Parathyroid adenoma (tissue), 2 donors: ENCODE measurements at regions not wholly inside any gene's neighbourhood (a gene's known extent, or its start where the extent isn't known, plus 50 kb on each side); places are given as distances from the start of the nearest gene placed in this dataset.

Experiments
- H2AFZ ChIP-seq: fragments of 300-600 bp; sonication (generic); one replicate; pipeline ENCODE4 v1.7.0; 2017; ENCODE audit warnings: antibody characterized with exemption, mild to moderate bottlenecking
- H3K27ac ChIP-seq: fragments of 300-600 bp; sonication (generic); one replicate; pipeline ENCODE4 v1.7.0; 2017
- H3K27me3 ChIP-seq: fragments of 300-600 bp; sonication (generic); one replicate; pipeline ENCODE4 v1.7.0; 2017; ENCODE audit warnings: low read length; ENCODE audit not compliant: control insufficient read depth, insufficient read depth
- H3K36me3 ChIP-seq: fragments of 300-600 bp; sonication (generic); one replicate; pipeline ENCODE4 v1.7.0; 2017; ENCODE audit warnings: low read length; ENCODE audit not compliant: control insufficient read depth, insufficient read depth
- H3K4me1 ChIP-seq: fragments of 300-600 bp; sonication (generic); one replicate; pipeline ENCODE4 v1.7.0; 2017; ENCODE audit warnings: control low read depth
- H3K4me2 ChIP-seq: fragments of 300-600 bp; sonication (generic); one replicate; pipeline ENCODE4 v1.7.0; 2017; ENCODE audit warnings: low read length
- H3K4me3 ChIP-seq: fragments of 300-600 bp; sonication (generic); one replicate; pipeline ENCODE4 v1.7.0; 2017; ENCODE audit warnings: low read depth, low read length
- H3K79me2 ChIP-seq: fragments of 300-600 bp; sonication (generic); one replicate; pipeline ENCODE4 v1.7.0; 2017; ENCODE audit warnings: control low read depth
- H3K9ac ChIP-seq: fragments of 300-600 bp; sonication (generic); one replicate; pipeline ENCODE4 v1.7.0; 2017; ENCODE audit warnings: mild to moderate bottlenecking
- H3K9me3 ChIP-seq: fragments of 300-600 bp; sonication (generic); one replicate; pipeline ENCODE4 v1.7.0; 2017; ENCODE audit warnings: low read length; ENCODE audit not compliant: control insufficient read depth
- TF ChIP-seq, protein P1 (sequence below): fragments of 300-600 bp; sonication (generic); IDR thresholded peaks from one replicate; pipeline ENCODE4 v1.7.0; 2017; ENCODE audit warnings: antibody characterized with exemption, mild to moderate bottlenecking
- donor health status: primary hyperparathyroidism.

DNA sequence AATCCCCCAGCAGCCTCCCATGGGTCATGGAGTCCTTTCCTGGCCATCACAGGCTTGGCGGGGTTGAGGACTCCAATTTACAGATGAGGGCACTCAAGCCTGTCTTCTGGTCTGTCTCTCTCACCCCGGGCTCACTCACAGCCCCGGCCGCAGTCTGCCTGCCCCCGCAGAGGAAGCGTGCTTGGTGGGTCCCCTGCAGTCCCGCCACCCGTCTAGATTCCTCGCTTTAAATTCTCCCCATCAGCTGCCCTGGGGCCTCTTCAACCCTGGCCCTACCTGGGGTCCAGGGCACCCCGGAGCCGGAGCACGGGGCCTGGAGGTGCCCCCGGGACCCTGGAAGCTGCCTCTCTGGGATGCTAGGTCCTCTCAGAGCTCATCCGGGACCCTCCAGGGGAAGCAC is 92.9 kb downstream of the ENGASE start:
- Histone ChIP-seq H3K9me3 (no peaks in the 10 kb centered on the region), H3K79me2 (no peaks in the 10 kb centered on the region), H2AFZ (no peak overlapping the region), H3K4me2 (no peak overlapping the region), H3K9ac (no peak overlapping the region), H3K4me3 (no peak overlapping the region), H3K36me3 (no peaks in the 10 kb centered on the region), H3K27ac (no peak overlapping the region), H3K27me3 (no peaks in the 10 kb centered on the region), H3K4me1 (no peaks in the 10 kb centered on the region)
- TF ChIP-seq, protein P1, sequence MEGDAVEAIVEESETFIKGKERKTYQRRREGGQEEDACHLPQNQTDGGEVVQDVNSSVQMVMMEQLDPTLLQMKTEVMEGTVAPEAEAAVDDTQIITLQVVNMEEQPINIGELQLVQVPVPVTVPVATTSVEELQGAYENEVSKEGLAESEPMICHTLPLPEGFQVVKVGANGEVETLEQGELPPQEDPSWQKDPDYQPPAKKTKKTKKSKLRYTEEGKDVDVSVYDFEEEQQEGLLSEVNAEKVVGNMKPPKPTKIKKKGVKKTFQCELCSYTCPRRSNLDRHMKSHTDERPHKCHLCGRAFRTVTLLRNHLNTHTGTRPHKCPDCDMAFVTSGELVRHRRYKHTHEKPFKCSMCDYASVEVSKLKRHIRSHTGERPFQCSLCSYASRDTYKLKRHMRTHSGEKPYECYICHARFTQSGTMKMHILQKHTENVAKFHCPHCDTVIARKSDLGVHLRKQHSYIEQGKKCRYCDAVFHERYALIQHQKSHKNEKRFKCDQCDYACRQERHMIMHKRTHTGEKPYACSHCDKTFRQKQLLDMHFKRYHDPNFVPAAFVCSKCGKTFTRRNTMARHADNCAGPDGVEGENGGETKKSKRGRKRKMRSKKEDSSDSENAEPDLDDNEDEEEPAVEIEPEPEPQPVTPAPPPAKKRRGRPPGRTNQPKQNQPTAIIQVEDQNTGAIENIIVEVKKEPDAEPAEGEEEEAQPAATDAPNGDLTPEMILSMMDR = no peak

DNA sequence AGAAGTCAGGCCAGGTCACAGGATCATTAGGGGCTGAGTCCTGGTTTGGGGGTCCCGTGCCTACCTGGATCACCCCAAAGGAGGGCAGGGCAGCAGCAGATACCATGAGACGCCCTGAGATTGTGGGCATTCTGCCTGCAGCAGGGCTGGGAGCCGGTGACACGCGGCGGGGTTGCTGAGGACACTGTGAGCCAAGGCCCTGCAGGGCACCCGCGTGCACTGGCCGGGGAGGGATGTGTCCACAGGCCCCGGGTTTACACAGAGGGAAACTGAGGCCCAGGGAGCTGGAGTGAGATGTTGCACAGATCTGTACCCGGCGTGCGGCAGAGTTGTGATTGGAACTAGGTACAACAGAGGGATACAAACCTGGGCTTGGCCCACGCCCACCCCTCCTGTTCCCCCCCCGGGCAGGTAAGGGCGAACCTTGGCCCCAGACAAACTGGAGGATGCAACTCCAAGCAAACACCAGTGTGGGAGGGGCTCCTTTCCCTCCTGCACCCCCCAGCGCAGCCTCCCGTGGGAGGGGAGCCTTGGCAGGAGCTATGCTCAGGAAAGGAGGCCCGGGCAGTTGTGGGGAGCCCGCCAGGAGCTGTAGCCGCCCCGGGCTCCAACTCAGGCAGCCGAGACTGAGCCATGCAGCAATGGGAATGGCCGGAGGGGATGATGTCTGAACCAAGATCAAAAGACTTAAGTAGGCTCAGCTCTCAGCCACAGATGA is 91.3 kb downstream of the ENGASE start:
- Histone ChIP-seq H3K4me1 (no peaks in the 10 kb centered on the region), H3K4me3 (no peak overlapping the region), H3K4me2 (no peak overlapping the region), H3K79me2 (no peaks in the 10 kb centered on the region), H3K9ac (no peak overlapping the region), H2AFZ (no peak overlapping the region), H3K27ac (no peak overlapping the region), H3K36me3 (no peaks in the 10 kb centered on the region), H3K27me3 (no peaks in the 10 kb centered on the region), H3K9me3 (no peaks in the 10 kb centered on the region)
- TF ChIP-seq, protein P1 = no peak

DNA sequence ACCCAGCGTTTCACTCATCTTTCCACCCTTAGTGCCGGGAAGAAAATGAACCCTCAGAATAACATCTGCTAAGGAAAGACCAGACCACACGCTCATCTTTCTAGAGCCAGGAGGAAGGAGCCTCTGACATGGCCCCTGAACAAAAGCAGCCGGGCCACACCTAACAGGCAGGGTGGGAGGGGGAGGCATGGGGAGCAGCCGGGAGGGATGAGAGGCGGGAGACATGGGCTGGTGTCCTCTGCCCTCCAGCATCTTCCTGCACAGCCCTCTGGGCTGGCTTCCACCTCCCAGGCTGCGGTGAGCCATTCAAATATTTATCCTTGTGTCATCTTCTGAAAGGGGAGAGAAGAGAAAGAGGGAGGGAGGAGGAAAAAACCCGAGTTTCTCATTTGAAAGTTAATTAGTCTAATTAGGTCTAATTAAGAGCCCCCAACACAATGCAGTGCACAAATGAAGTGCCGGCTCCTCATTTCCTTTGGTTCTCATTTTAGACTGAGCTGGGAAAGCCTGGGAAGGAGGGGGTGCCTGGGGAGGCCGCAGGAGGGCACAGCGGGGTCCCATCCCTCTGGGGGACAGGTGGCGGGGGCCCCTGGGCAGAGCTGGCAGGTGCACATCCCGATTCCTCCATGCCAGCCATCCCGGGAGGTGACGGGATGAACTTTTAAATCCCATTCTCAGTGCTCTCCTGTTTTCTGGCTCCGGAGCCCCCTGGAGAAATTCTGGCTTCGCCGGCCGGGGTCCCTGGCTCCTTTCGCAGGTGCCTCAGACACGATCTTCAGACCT is 90.5 kb downstream of the ENGASE start:
- H3K4me3 ChIP-seq = no peak overlapping the region
- H3K4me1 ChIP-seq = no peaks in the 10 kb centered on the region
- H2AFZ ChIP-seq = no peak overlapping the region
- no peak overlapping the region for H3K9ac ChIP-seq
- no peaks in the 10 kb centered on the region for H3K36me3 ChIP-seq
- H3K4me2 ChIP-seq = no peak overlapping the region
- no peaks in the 10 kb centered on the region for H3K9me3 ChIP-seq
- TF ChIP-seq, protein P1 = no peak
- no peaks in the 10 kb centered on the region for H3K79me2 ChIP-seq
- no peaks in the 10 kb centered on the region for H3K27me3 ChIP-seq
- no peak overlapping the region for H3K27ac ChIP-seq

DNA sequence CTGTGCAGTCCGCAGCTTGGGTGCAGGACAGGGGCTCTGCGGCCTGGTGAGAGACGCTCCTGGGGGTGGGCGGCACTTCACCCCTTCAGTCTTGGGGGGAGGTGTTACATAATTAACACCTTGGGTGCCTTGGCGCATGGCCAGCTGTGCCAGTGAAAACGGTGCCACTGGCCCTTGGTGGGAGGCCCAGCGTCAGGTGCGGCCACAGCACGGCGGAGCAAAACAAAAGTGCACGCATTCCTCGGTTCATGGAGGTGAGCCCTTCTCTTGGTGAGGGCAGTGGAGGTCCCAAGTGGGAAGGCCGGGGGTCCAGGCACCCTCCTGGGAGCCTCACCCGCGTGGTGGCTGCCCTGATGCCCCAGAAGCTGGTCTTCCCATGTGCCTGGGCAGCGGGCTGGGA is 89.8 kb downstream of the ENGASE start:
- no peak overlapping the region for H3K4me3 ChIP-seq
- no peaks in the 10 kb centered on the region for H3K9me3 ChIP-seq
- H3K4me1 ChIP-seq = no peaks in the 10 kb centered on the region
- no peak overlapping the region for H3K27ac ChIP-seq
- H2AFZ ChIP-seq = no peak overlapping the region
- no peaks in the 10 kb centered on the region for H3K27me3 ChIP-seq
- no peaks in the 10 kb centered on the region for H3K36me3 ChIP-seq
- no peak overlapping the region for H3K9ac ChIP-seq
- TF ChIP-seq, protein P1 = no peak
- no peaks in the 10 kb centered on the region for H3K79me2 ChIP-seq
- H3K4me2 ChIP-seq = no peak overlapping the region
